AG09319 (cell line): ENCODE measurements at regions not wholly inside any gene's neighbourhood (a gene's known extent, or its start where the extent isn't known, plus 50 kb on each side); places are given as distances from the start of the nearest gene placed in this dataset.

Experiments
- DNase-seq: peaks from one replicate; pipeline ENCODE4 v3.0.0-alpha.2; 2010; ENCODE audit warnings: low read depth; ENCODE audit errors: extremely low read depth
- CTCF ChIP-seq: IDR thresholded peaks from 2 replicates; pipeline ENCODE4 v1.5.1; 2011; ENCODE audit warnings: low read depth, mild to moderate bottlenecking, inconsistent platforms, low read length, moderate library complexity

DNA sequence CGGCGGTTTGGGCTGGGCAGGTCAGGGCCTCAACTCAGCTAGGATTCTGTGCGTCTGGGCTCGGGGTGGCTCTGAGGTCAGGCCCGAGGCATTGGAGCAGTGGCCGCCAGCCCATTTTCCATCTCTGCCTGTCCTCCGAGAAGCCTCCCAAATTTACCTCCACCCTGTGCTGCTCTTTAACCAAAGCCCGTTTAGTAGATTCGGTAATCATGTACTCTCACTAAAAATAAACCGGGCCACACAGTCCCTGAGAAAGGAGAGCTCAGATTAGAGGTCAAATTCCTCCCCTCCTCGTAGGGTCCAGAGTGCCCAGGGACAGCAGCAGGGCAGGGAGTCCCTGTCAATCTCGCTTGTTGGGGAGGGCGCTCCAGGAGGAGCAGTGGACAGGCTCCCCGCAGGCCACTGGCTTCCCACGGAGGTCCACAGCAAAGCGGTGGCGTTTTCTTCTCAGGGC, 88.7 kb upstream of the CHST15 start:
- no peak for TF ChIP-seq CTCF
- DNase-seq, result no peak

DNA sequence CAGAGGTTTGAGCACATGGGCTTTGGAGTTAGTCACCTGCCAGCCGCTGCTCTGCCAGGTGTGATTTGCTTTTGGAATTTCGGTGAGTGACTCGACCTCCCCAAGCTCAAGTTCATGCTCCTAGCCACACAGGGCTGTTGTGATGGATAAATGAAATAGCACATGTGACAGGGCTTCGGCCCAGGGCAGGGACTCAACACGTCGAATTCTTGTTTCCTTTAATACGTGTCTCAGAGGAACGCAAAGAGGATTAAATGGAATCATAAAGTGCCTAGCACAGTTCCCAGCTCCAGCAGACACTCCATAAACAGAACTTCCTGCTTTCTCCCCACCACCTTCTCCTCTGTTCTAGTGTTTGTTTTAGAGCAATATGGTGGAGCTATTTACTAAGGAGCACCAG, 88.3 kb upstream of the CHST15 start:
- no peak for DNase-seq
- TF ChIP-seq CTCF, result no peak

GRCh38 chr10:124180947-124181549, 87.7 kb upstream of the CHST15 start:
- no peak for DNase-seq
- TF ChIP-seq CTCF, result no peak

GRCh38 chr10:124180044-124180745, 86.8 kb upstream of the CHST15 start:
- no peak for TF ChIP-seq CTCF
- no peak for DNase-seq

DNA sequence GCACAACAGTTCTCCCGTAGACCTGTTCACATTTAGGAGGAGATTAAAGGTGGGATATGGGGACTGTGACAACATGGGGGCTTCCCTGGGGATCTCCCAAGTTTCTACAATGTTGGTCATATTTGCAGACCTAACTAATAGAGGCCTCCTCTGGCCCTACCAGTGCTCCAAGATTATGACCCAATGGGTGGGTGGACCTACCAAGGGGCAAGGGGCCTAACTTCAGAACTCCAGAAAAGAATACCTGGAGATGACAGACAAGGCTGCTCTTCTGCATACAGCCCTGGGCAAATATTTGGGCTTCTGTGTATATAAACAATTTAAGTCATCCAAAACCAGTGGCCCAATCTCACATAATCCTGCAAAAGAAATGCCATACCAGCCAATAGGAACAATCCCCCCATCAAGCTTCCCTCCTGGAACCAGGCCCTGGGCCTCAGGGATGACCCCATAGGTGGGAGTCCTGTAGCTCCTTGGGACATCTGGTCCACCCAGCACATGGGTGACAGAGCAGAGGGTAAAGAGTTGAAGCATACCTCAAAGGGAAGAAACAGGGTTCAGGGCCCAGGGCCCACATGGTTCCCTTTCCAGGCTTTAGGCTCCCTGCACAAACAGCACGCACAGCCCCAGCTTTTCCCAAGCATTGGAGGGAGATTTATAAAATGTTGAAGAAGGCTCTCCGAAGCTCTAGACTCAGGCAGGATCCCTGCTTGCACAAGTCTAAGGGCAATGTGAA, 86.1 kb upstream of the CHST15 start:
- no peak for DNase-seq
- no peak for TF ChIP-seq CTCF

- no peak for TF ChIP-seq CTCF
- no peak for DNase-seq
Measured at GRCh38 chr10:124177180-124177518, 83.8 kb upstream of the CHST15 start.
